GM18951 (cell line): ENCODE measurements at regions not wholly inside any gene's neighbourhood (a gene's known extent, or its start where the extent isn't known, plus 50 kb on each side); places are given as distances from the start of the nearest gene placed in this dataset.

ENCODE experiments used
- POLR2A ChIP-seq: IDR thresholded peaks from 4 replicates; pipeline ENCODE4 v1.6.1; 2011; ENCODE audit warnings: mild to moderate bottlenecking; ENCODE audit not compliant: insufficient read length, insufficient read depth; ENCODE audit errors: extremely low read depth
- in situ Hi-C: fragments of 300-500 bp; cut with MboI; formaldehyde crosslinking; loops from one replicate; pipeline ENCODE4 v1.12.0; 2022; ENCODE audit warnings: low sequenced_read_pairs, mixed read lengths, inconsistent platforms; ENCODE audit not compliant: unreplicated experiment

DNA sequence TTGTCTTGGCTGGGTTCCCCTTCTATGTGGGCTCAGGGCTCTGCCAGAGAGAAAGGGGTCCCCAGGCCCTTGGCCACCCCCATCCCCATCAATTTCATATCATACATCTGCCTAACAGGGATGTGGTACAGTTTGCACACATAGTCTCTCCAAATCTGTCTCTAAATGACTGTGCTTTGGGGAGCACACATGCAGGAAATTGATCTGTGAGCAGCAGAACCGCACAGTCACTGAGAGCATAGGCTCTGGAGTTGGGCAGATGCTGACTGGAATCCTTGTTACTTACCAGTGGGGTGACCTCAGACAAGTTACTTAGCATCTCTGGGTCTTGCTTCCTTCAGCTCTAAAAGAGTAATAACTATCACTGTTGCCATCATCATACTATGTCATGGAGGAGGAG is 273.9 kb downstream of the ABHD5 start:
- in situ Hi-C loops, result no loop called here
- no peak for TF ChIP-seq POLR2A

DNA sequence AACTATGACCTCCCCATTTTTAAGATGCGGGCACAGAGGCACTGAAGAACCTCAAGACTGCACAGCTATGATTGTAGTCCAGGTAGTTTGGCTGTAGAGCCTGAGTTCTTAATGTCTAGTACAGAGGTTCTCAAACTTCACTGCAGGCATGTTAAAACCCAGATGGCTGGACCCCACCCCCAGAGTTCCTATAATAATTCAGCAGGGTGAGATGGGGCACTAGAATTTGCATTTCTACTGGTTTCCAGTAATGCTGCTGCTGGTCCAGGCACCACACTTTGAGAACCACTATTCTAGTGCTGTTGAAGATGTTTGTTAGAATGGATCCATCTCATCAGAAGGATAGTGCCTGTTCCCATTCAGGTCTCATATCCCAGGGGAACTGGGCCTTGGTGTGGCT is 274.9 kb downstream of the ABHD5 start:
- TF ChIP-seq POLR2A, result no peak
- in situ Hi-C loops, result no loop called here

DNA sequence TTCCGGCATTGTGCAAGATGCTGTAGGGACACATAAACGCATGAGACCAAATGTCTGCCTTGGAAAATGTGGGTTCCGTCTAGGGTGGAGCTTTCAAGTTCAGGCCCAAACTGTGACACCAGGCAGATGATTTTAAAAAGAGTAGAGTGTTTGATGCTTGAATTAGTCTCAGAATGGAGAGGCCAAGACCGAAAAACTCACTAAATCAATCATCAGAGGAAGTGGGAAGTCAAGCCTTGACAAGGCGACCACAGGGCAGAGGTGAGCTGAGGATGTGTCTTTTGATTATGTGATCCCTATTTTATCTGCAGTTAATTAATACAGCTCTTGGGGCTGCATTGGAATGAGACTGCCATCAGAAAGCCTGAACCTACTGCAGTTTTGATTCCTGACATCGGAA is 275.4 kb downstream of the ABHD5 start:
- in situ Hi-C loops, result no loop called here
- no peak for TF ChIP-seq POLR2A

DNA sequence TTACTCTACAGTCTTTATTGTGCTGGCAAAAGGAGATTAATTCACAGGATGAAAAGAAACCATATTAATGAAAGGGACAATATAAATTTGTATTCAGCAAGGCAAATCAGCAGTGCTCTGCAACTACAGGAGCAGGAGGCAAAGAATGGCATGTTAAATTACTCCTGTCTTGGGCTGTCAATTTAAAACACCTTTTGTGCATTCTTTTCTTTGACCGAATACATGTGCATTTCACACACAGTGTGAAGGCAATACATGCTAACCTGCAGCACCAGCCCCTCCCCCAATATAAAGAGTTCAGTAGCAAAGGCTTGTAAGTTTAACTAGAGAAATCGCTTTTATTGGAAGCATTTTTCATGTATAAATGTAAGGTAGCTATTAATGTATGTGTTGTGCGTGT is 275.2 kb upstream of the TOPAZ1 start:
- in situ Hi-C loops, result no loop called here
- TF ChIP-seq POLR2A, result no peak

DNA sequence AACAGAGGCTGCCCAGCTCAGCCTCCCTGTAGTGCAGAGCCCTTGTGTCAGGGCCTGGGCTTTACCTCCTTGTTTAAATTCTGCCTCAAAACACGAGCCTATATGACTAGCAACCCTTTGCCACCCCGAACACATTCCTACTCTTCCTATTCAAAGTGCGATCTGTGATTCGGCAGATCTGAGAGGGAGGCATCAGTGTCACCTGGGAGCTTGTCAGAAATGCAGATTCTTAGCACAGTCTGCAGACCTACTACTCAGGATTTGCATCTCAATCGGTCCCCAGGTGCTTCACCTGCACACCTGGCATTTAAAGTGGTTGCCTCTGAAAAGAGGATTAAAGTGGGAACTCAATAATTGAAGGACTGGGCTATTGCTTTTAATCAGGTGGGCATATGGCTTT is 273.2 kb upstream of the TOPAZ1 start:
- in situ Hi-C loops, result no loop called here
- TF ChIP-seq POLR2A, result no peak

DNA sequence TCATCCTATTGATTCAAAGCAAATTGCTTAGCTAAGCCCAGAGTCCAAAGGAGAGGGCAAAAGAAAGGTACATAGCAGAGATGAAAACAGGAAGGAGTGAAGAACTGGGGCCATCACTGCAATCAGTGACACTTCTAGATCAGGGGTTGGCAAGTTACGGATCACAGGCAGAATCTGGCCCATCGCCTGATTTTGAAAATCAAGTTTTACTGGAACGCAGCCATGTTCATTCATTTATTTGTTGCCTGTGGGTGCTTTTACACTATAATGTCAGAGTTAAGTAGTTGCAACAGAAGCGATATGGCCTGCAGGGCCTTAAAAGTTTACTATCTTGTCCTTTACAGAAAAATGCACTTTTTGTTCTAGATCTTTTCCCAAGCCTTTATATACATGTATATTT is 271.7 kb upstream of the TOPAZ1 start:
- TF ChIP-seq POLR2A, result no peak
- in situ Hi-C loops, result no loop called here

DNA sequence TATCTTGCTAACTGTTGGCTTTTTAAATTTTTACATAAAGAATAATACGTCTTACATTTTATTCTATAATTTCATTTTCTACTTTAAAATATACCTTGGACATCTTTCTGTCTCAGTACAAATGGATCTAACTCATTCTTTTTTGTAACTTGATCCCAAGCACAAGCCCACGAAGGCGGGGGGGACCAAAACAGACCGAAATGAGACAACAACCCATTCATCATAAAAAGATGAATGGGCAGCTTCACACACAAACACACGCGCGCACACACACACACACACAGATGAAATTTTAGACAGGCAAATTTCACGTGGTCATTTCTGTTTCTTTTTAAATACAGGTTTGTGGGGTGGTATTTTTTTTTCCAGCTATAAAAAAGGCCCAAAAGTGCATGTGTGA is 271.3 kb upstream of the TOPAZ1 start:
- in situ Hi-C loops, result no loop called here

DNA sequence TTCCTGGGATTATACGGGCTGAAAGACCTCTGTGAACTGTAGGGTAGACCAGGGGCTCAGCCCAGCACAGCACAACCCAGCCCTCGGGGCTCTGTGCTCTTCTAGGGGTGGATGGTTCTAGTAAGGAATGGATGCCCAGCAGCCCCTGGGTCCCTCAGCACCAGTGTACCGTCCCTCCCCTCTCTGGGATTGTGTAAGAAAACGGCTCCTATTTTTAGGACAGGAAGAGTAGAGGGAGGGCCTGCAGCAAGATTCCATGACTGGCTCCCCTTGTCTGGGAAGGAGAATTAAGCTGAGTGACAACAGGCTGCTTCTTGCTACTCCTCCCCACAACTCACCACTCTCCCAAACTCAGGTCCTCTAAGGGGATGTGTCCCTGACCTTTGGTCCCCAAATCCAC is 270.8 kb upstream of the TOPAZ1 start:
- in situ Hi-C loops, result no loop called here
- no peak for TF ChIP-seq POLR2A

More for the DNA sequence above, 271.3 kb upstream of the TOPAZ1 start:
- TF ChIP-seq POLR2A, result no peak

DNA sequence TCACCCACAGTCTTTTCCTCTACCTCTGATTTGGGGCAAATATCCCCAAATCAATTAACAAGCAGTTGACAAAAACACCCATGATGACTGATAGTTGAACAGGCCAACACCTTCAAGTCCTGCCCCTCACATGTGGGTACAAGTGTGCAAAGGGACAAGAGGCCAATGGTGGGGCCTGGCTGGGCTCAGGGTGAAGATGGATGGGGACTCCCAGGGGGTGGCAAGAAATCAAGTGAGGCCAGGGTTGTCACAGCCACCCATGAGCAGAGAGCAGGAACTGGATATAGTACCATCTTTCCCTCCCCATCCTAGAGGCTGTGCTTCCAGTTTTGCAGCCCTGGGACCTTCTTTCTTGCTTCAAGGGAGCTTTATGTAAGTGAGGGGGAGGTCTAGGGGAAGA is 270.2 kb upstream of the TOPAZ1 start:
- in situ Hi-C loops, result no loop called here
- no peak for TF ChIP-seq POLR2A

DNA sequence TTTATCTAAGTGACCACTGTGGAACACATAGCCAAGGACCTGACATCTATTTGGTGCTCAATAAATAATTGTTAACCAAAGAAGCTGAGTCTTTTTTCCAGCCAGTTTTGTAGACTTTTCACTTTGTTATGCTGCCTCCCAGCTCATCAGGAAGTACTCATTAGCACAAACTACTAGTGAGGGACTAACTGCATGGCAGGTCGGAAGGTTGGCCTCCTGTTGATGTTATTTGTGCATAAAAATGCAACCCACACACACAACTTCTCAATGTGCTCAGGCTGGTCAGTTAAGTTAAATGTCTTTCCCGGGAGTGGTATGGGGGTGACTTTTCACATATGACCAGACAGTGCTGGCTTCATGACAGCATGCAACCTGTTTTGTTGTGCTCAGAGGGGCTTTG is 263.0 kb upstream of the TOPAZ1 start:
- TF ChIP-seq POLR2A, result no peak
- in situ Hi-C loops, result no loop called here

DNA sequence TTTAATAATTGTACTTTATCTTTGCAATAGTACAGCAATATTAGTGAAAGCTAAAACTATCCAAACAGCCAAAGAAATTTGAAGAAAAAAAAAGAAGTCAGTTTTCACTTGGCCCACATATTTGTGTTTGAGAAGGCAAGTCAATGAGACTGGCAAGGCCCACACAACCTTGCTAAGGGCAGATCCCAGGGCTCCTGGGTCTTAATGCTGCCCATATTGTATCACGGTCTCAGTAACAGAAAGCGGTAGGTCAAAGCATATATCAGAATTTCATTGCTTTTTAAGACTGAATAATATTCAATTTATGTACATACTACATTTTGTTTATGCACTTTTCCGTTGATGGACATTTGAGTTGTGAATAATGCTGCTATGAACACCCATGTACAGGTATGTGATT is 262.0 kb upstream of the TOPAZ1 start:
- TF ChIP-seq POLR2A, result no peak
- in situ Hi-C loops, result no loop called here

DNA sequence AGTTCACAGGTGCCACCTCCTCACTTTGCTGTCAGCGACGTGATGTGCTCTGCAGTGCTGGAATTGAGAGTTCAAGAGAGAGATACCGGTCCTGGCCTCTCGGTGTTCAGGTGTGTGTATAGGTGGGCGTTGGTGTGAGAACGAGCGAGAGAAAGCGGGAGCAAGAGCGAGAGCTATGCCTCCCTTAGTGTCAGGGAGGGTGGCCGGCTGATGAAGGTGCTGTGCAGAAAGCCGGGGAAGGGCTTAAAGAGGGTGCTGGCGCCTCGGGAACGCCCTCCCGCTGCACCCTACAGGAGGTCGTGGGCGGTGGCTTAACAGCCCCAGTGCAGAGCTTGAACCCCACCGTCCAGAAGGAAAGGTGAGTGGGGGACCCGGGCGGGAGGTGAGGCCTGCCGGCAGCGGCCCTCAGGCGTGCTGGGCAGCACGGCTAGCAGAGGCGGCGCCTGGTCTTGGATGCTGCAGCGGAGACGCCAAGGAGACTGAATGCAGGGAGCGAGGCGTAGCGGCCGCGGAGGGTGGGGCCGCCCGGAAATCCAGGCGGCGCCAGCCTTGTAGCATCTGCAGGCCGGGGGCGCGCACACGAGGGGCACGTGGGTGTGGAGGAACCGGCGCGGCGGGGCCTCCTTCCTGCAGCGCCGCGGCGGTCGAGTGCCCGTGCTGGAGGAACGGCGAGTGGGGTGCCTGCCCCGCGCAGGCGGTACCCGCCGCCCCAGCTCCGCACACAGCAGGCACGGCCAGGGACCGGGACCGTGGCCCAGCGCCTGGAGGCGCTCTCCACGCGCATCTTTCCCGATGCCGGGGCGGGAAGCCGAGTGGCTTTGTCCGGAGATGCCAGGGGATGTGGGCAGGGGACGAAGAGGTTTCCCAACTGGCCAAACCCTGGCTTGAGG is 246.8 kb upstream of the TOPAZ1 start:
- no peak for TF ChIP-seq POLR2A
- in situ Hi-C loops, result no loop called here

DNA sequence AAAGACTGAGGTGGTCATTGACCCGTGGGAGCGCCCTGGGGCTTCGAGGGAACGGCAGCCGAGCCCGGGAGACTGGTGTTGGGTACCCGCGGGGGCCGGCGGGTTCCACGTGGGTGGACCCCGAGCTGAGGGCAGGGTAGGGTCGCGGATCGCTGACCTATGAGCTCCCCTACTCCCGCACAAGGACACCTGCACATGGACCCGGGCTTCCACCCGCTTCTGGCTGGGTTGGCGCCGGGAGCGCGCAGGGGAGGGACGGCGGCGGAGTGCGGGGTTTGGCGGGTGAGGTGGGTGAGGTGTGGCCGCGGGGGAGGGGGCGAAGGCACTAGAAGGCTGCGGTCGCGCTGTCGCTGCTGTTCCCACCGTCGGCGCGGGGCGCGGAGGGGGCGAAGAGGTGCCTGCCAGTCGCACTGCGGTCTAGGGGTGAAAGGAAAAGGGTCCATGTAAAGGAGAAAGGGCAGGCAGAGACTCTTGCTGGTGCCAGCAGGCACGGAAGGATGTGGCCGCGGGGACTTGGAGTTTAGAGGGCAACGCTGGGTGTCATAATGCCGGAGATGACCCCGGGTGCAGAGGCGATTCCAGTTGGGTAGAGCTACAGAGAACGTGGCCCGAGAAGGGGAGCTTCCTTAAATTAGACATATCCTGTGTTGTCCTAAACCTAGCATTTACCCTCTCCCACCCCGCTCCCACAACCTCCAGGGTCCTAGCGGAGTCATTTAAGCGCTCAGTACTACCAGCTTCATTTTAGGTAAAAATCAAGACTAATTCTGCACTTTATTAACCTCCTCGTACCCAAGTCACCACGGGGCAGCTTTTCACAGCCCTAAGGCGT is 245.9 kb upstream of the TOPAZ1 start:
- in situ Hi-C loops, result no loop called here
- no peak for TF ChIP-seq POLR2A
